NCI-H2107 (cell line): ENCODE measurements at regions not wholly inside any gene's neighbourhood (a gene's known extent, or its start where the extent isn't known, plus 50 kb on each side); places are given as distances from the start of the nearest gene placed in this dataset.
"Not testable (repeated sequence)": the region's sequence is repeated elsewhere in the genome, so short reads cannot be mapped to it uniquely, and the experiment has no call there.

Source experiments
- DNase-seq: peaks from one replicate; lab custom pipeline; 2025; lab: John Stamatoyannopoulos, UW

GRCh38 chr11:8772571-8773519 lies 90.3 kb downstream of the RPL27A start:
- DNase-seq = no peak

GRCh38 chr11:8773916-8774539 lies 91.4 kb downstream of the RPL27A start:
- DNase-seq = no peak

DNA sequence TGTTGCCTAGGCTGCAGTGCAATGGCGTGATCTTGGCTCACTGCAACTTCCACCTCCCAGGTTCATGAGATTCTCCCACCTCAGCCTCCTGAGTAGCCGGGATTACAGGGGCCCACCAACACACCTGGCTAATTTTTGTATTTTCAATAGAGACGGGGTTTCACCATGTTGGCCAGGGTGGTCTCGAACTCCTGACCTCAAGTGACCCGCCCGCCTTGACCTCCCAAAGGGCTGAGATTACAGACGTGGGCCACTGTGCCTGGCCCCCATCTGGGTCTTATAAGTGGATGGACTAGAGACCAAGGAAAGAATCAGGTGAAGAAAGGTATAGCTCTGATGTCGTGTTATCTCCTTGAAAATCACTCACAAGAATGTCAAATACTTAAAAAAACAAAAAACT lies 92.3 kb downstream of the RPL27A start:
- not testable (repeated sequence) for DNase-seq

- no peak for DNase-seq
These were observed 92.7 kb downstream of the RPL27A start for GRCh38 chr11:8775332-8775731.

DNA sequence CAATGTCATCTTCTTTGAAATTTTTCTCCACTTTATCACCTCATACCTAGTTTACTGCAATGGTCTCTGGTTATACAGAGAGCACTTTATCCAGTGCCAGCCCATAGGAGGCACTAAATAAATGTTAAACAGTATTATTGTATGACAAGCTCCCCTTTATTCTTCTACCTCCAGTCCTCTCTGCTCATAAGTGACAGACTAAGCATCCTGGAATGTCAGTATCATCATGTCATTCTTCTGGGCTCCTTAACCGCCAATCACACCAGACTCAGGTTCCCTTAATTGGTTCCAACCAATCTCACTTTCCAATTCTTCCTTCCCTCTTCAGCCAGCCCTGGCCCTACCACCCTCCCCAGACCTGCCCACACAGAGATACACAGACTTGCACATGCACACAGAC lies 93.1 kb downstream of the RPL27A start:
- no peak for DNase-seq

- no peak for DNase-seq
These were observed 93.6 kb downstream of the RPL27A start for GRCh38 chr11:8776209-8776608.

DNA sequence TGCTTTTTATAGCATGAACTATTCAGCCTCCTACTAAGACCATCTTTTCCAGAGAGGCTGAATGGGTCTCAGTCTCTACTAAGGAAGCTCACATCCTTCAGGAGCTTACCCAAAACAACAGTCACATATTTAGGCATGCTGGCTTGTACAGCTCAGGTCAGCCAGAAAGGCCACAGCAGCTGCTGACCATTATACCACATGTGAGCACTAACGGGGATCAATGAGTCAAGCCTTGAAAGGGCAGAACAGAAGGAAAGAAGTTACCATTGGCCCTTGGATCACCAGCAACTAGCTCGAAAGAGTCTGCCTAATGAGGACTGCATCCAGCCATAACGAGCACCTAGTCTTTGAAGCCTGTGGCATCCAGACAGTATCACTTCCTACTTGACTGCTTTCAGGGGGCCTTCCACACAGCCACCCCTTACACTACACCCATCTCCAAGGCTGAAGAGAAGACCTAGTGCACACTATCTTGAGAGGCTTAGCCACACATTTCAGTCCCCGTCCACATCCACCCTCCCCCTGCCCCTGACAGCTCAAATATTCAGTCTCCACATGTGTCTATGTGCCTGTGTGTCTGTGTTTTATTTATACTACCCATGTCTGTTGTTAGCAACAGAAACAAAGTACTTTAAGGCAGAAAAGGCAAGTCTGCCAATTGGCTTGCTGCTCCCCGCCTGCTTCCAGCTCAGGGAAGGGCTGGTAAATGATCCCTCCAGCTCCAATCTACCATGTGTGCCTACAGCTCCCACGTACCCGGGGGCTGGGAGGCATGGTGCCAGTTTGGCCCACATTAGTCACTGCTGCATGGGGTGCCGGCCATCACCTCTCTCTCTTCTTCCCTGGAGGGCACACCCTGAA lies 95.5 kb downstream of the RPL27A start:
- no peak for DNase-seq

DNA sequence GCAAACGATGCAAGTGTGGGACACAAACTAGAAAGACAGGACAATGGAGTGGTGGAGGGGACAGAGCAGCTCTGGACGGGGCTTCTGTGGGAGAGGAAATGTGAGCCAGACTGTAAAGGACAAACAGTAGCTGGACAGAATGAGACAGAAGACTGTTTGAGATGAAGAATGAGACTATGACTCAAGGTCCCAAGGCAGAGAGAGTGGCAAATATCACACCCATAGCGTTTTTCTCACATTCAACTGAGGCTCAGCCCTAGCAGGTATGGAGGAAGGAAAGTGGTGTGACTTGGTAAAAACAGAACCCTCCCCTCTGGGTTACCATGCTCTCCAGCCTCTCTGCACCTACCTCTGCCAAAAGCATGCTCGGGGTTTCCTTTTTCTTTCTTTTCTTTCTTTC lies 96.5 kb downstream of the RPL27A start:
- no peak for DNase-seq

GRCh38 chr11:8779732-8780131 lies 97.1 kb downstream of the RPL27A start:
- DNase-seq = no peak

GRCh38 chr11:8784954-8785353 lies 102.4 kb downstream of the RPL27A start:
- DNase-seq = no peak

- no peak for DNase-seq
These were observed 102.9 kb downstream of the RPL27A start for GRCh38 chr11:8785457-8785856.

GRCh38 chr11:8785998-8786397 lies 103.4 kb downstream of the RPL27A start:
- no peak for DNase-seq

DNA sequence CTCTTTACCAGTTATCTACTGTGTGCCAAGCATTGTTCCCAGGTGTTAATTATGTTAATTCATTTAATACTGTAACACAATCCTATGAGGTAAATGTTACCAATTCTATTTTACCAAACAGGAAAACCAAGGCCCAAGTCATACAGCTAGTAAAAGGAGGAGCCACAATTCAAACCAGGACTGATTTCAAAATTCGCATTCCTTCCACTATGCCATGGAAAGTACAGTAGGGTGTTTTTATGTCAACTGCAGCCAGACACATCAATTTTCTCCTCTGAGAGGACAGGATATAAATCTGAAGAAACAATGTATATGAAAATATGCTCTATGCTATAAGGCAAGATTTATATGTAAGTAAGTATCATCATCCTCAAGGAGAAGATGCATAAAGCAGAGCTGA lies 104.3 kb downstream of the RPL27A start:
- no peak for DNase-seq

DNA sequence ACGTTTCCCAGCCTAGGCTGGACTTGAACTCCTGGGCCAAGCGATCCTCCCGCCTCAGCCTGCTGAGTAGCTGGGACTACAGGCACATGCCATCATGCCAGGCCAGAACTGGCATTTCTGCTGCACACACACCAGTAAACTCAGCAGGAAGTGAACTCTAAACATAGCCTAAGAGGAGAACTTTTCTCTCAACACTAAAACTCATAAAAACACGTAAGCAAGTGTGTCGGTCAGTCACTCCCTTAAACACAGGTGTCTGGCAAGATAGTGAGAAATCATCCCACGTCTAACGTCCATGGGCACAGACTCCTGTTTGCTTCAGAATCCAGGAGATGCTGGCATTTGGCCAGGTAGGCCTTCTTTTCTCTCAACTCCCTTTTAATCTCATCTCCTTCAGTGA lies 104.8 kb downstream of the RPL27A start:
- DNase-seq = no peak

DNA sequence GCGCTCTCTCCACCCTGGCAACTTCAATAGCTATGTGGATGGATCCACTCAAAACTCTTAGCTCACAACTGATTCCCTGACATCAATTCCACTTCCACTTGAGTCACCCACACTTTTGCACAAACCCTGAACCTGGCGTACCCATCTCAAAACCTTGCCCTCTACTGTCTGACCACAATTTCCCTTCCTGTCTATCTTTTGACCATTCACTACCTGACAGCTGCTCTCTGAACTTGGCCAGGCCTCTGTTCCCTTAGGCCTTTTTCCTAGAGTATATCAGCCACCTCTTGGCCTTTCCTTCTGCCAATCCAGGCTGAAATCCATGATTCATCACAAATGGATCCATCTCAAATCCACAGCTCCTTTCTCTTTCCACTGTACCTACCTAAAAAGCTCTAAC lies 106.0 kb downstream of the RPL27A start:
- no peak for DNase-seq

DNA sequence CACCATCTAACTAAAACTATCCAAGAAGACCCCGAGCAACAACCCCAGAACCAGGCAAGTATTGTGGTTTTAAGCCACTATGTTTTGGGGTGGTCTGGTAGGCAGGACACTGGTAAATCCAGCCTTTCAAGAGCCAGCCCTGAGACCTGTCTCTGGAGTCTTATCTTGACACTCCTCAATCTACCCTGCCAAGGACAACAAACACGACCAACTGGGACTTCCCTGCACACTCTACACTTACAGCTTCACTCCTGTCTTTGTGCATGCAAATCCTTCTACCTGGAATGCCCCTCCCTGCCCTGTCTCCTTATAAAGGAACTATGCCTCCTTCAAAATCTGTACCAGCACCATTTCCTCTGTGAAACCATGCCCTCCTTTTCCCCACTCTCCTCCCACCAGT lies 107.3 kb downstream of the RPL27A start:
- no peak for DNase-seq

- no peak for DNase-seq
These were observed 108.4 kb downstream of the RPL27A start for GRCh38 chr11:8790968-8791367.

DNA sequence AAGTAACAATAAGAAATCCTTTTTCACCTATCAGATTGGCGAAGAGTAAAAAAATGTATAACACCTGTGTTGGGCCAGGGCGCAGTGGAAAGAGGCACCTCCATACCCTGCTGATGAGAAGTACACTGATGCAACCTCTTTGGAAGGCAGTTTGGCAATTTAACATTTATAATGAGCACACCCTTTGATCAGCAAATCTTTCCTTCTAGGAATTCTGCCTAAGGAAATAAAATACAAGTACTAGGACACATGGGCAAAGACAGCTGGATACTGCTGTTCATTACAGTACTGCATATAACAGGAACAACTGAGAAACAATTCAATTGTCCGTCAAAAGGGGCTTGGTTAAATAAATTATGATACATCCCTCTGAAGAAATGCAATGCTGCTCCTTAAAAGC lies 110.1 kb downstream of the RPL27A start:
- DNase-seq = no peak

GRCh38 chr11:8793114-8793777 lies 110.7 kb downstream of the RPL27A start:
- DNase-seq = no peak

- no peak for DNase-seq
These were observed 111.5 kb downstream of the RPL27A start for GRCh38 chr11:8794126-8794525.

DNA sequence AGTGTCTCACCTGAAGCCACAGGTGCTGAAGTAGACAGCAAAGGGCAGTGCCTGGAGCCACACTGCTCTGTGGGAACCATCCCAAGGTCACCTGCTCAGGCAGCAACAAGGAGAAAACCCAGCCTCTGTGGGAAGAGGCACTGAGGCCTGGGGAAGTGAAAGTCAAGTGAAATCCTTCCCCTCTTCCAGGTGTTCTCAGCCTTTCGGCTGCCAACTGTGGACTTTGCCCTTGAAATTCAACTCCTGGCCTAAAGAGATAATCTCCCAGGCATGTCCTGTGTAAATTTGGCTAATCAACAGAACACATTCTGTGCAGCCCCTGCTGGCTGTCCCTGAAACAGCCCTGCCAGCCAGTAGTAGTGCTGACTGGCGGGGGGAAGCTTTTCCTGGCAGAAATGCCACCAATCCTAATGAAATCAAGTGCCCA lies 112.1 kb downstream of the RPL27A start:
- DNase-seq = no peak

- no peak for DNase-seq
These were observed 114.0 kb upstream of the AKIP1 start for GRCh38 chr11:8796941-8797340.
